GM19372 (cell line): ENCODE measurements at regions not wholly inside any gene's neighbourhood (a gene's known extent, or its start where the extent isn't known, plus 50 kb on each side); places are given as distances from the start of the nearest gene placed in this dataset.

Experiments
- ATAC-seq: cut with Tn5 transposase; IDR thresholded peaks from one replicate; pipeline ENCODE4 v1.9.1; 2021; ENCODE audit warnings: mild to moderate bottlenecking, low read depth, moderate library complexity; ENCODE audit not compliant: unreplicated experiment

GRCh38 chr12:126107659-126108058 lies 1042.4 kb downstream of the AACS start:
- no peak for ATAC-seq

- ATAC-seq, result no peak
Measured at GRCh38 chr12:126108247-126108646, 1043.0 kb downstream of the AACS start.

GRCh38 chr12:126112141-126112540 lies 1046.9 kb downstream of the AACS start:
- ATAC-seq, result no peak

GRCh38 chr12:126112849-126113248 lies 1047.6 kb downstream of the AACS start:
- no peak for ATAC-seq

GRCh38 chr12:126114441-126114840 lies 1049.2 kb downstream of the AACS start:
- ATAC-seq, result no peak

- ATAC-seq, result no peak
Measured at GRCh38 chr12:126117502-126117901, 1052.3 kb downstream of the AACS start.

GRCh38 chr12:126139355-126139754 lies 1074.1 kb downstream of the AACS start:
- ATAC-seq, result no peak

GRCh38 chr12:126144603-126145002 lies 1079.4 kb downstream of the AACS start:
- no peak for ATAC-seq

- ATAC-seq, result no peak
Measured at GRCh38 chr12:126147321-126147720, 1082.1 kb downstream of the AACS start.

GRCh38 chr12:126156806-126157574 lies 1091.8 kb downstream of the AACS start:
- no peak for ATAC-seq

- no peak for ATAC-seq
Measured at GRCh38 chr12:126157575-126157966, 1092.3 kb downstream of the AACS start.

GRCh38 chr12:126159139-126159538 lies 1093.9 kb downstream of the AACS start:
- no peak for ATAC-seq

GRCh38 chr12:126160912-126161311 lies 1095.7 kb downstream of the AACS start:
- ATAC-seq, result no peak

- ATAC-seq, result no peak
Measured at GRCh38 chr12:126163984-126164383, 1098.7 kb downstream of the AACS start.

- ATAC-seq, result no peak
Measured at GRCh38 chr12:126171937-126172559, 1106.8 kb downstream of the AACS start.

GRCh38 chr12:126182619-126183236 lies 1117.5 kb downstream of the AACS start:
- no peak for ATAC-seq

GRCh38 chr12:126185025-126185424 lies 1119.8 kb downstream of the AACS start:
- ATAC-seq, result no peak

- no peak for ATAC-seq
Measured at GRCh38 chr12:126189856-126190255, 1124.6 kb downstream of the AACS start.

GRCh38 chr12:126191031-126191891 lies 1126.0 kb downstream of the AACS start:
- ATAC-seq, result no peak

GRCh38 chr12:126191949-126192348 lies 1126.7 kb downstream of the AACS start:
- ATAC-seq, result no peak

GRCh38 chr12:126193190-126193589 lies 1128.0 kb downstream of the AACS start:
- no peak for ATAC-seq
